Skeletal muscle tissue (tissue), 3 donors: ENCODE measurements at regions not wholly inside any gene's neighbourhood (a gene's known extent, or its start where the extent isn't known, plus 50 kb on each side); places are given as distances from the start of the nearest gene placed in this dataset.

Source experiments
- H3K27ac ChIP-seq: one replicate; pipeline ENCODE4 v1.7.0; 2013; ENCODE audit warnings: mild to moderate bottlenecking, low read depth, low read length, inconsistent platforms
- H3K27me3 ChIP-seq, 3 donors: one replicate each; pipeline ENCODE4 v1.7.0; 2013; ENCODE audit warnings: low read length in 3 of 3; ENCODE audit not compliant: control insufficient read depth in 3 of 3, insufficient read depth in 3 of 3
- H3K36me3 ChIP-seq, 3 donors: one replicate each; pipeline ENCODE4 v1.7.0; 2013; ENCODE audit warnings: low read length in 3 of 3; ENCODE audit not compliant: control insufficient read depth in 3 of 3, insufficient read depth in 3 of 3
- H3K4me1 ChIP-seq, 3 donors: one replicate each; pipeline ENCODE4 v1.7.0; 2013; ENCODE audit warnings: low read length in 3 of 3, mild to moderate bottlenecking in 3 of 3; ENCODE audit not compliant: control insufficient read depth in 3 of 3, insufficient read depth in 3 of 3
- H3K4me3 ChIP-seq, 3 donors: one replicate each; pipeline ENCODE4 v1.7.0; 2013; ENCODE audit warnings: low read length in 3 of 3
- H3K9ac ChIP-seq, 3 donors: one replicate each; pipeline ENCODE4 v1.7.0; 2013; ENCODE audit warnings: low read length in 3 of 3, mild to moderate bottlenecking in 3 of 3, moderate library complexity in 2 of 3, low read depth in 1 of 3
- H3K9me3 ChIP-seq, 3 donors: one replicate each; pipeline ENCODE4 v1.7.0; 2013; ENCODE audit warnings: low read length in 3 of 3; ENCODE audit not compliant: control insufficient read depth in 3 of 3
- donor health status: Osteomylitis.

- Histone ChIP-seq H3K27ac (no peak overlapping the region), H3K4me1 (no peaks in the 10 kb centered on the region), H3K4me3 (no peak overlapping the region), H3K9me3 (no peaks in the 10 kb centered on the region), H3K9ac (no peak overlapping the region), H3K27me3 (no peaks in the 10 kb centered on the region), H3K36me3 (no peaks in the 10 kb centered on the region)
These were observed 131.6 kb upstream of the SCN7A start for GRCh38 chr2:166625670-166626069.

DNA sequence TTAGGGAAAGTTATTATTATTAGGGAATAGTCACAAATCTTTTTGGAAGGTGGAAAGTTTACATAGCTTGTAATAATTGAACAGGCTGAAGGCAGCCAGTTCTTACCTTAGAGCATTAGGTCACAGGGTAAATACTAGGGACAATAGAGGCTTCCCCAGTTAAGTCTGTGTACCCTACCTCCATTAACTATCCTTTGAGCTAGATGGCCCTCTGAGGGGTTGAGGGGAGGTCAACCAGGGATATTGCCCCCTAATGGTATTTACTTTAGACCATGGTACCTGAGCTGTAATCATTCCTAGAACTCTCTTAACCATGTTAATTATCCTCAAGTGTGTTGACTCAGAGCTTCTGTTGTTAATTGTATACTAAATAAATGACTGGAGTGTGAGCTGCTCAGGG is 120.5 kb upstream of the SCN7A start:
- Histone ChIP-seq H3K27me3 (no peaks in the 10 kb centered on the region), H3K9me3 (peaks cover 0 to 5% (median 0%) of the 10 kb centered on the region in 3 donors), H3K36me3 (no peaks in the 10 kb centered on the region), H3K4me3 (no peak overlapping the region), H3K4me1 (no peaks in the 10 kb centered on the region), H3K27ac (no peak overlapping the region), H3K9ac (no peak overlapping the region)

- Histone ChIP-seq H3K27me3 (no peaks in the 10 kb centered on the region), H3K9ac (no peak overlapping the region)
These were observed 120.0 kb upstream of the SCN7A start for GRCh38 chr2:166614029-166614428.

GRCh38 chr2:166613226-166613625 is 119.2 kb upstream of the SCN7A start:
- Histone ChIP-seq H3K4me3 (no peak overlapping the region), H3K27me3 (no peaks in the 10 kb centered on the region), H3K9me3 (peaks cover 0 to 5% (median 0%) of the 10 kb centered on the region in 3 donors), H3K4me1 (no peaks in the 10 kb centered on the region), H3K9ac (no peak overlapping the region), H3K27ac (no peak overlapping the region), H3K36me3 (no peaks in the 10 kb centered on the region)

More at GRCh38 chr2:166614029-166614428, 120.0 kb upstream of the SCN7A start:
- Histone ChIP-seq H3K36me3 (no peaks in the 10 kb centered on the region), H3K4me1 (no peaks in the 10 kb centered on the region), H3K27ac (no peak overlapping the region), H3K4me3 (no peak overlapping the region), H3K9me3 (peaks cover 0 to 5% (median 0%) of the 10 kb centered on the region in 3 donors)

DNA sequence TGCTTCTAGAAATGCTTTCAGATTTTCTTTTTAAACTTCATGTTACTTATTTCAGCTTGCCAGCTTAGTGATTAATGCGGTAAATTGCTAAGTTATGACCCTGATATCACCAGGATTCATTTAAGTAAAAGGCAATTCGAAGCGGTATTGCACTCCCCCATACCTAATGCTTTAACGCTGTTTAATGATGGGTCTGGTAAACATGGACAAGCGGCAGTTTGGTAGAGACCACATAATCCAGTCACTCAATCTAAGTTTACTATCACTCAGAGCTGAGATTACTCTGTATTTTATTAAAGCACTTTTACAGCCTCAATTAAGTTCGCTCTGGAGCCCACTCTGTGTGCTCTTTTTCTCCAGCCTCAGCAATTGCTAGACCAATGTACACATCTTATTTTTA is 118.2 kb upstream of the SCN7A start:
- Histone ChIP-seq H3K27ac (no peak overlapping the region), H3K27me3 (no peaks in the 10 kb centered on the region), H3K9me3 (peaks cover 0 to 5% (median 0%) of the 10 kb centered on the region in 3 donors), H3K36me3 (no peaks in the 10 kb centered on the region), H3K9ac (no peak overlapping the region), H3K4me3 (no peak overlapping the region), H3K4me1 (no peaks in the 10 kb centered on the region)

DNA sequence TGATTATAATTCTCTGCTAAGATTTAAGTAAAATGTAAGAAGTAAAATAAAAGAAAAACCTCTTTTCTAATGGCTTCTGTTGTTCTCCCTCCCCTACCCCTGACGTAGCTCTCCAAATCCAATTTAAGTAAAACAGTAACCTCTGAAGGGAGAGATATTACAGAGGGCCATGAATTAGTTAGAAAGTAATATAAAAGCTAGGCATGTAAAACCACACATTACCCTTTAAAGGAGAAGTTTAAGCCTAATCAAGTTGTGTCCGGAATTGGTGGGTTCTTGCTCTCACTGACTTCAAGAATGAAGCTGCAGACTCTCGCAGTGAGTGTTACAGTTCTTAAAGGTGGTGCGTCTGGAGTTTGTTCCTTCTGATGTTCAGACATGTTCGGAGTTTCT is 116.9 kb upstream of the SCN7A start:
- Histone ChIP-seq H3K9ac (no peak overlapping the region), H3K4me3 (no peak overlapping the region), H3K36me3 (no peaks in the 10 kb centered on the region), H3K4me1 (no peaks in the 10 kb centered on the region), H3K27me3 (no peaks in the 10 kb centered on the region), H3K9me3 (peaks cover 0 to 5% (median 0%) of the 10 kb centered on the region in 3 donors), H3K27ac (no peak overlapping the region)

GRCh38 chr2:166610180-166610912 is 116.3 kb upstream of the SCN7A start:
- Histone ChIP-seq H3K36me3 (no peaks in the 10 kb centered on the region), H3K4me1 (no peaks in the 10 kb centered on the region), H3K27ac (no peak overlapping the region), H3K27me3 (no peaks in the 10 kb centered on the region), H3K4me3 (peak overlapping the region in 2 of 3 donors; percentile 2 to 41), H3K9ac (no peak overlapping the region), H3K9me3 (peaks cover 0 to 5% (median 0%) of the 10 kb centered on the region in 3 donors)

- Histone ChIP-seq H3K36me3 (no peaks in the 10 kb centered on the region), H3K9me3 (peaks cover 0 to 5% (median 0%) of the 10 kb centered on the region in 3 donors), H3K27ac (no peak overlapping the region), H3K27me3 (no peaks in the 10 kb centered on the region), H3K4me3 (no peak overlapping the region), H3K9ac (no peak overlapping the region), H3K4me1 (no peaks in the 10 kb centered on the region)
These were observed 115.3 kb upstream of the SCN7A start for GRCh38 chr2:166609183-166609959.

DNA sequence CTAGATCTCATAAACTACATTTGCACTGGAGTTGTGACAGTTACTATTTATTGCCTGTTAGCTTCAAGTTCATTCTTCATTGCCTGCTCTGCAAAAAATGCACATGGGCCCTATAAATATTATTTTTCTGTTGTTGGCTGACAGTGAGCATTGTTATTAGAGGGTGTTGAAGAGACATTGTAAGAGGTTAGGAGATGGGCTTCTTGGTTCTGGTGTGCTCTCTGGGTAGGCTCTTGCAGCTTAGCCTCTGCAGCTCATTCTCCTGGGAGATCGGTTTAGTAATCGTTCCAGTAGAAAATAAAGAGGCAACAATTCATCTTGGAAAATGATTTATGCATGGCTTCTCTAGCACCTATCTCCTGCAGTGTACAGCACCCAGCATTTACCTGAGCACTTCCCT is 113.8 kb upstream of the SCN7A start:
- no peaks in the 10 kb centered on the region for H3K27me3 ChIP-seq
- H3K9ac ChIP-seq = no peak overlapping the region
- no peaks in the 10 kb centered on the region for H3K4me1 ChIP-seq
- H3K36me3 ChIP-seq = no peaks in the 10 kb centered on the region
- no peak overlapping the region for H3K4me3 ChIP-seq
- no peak overlapping the region for H3K27ac ChIP-seq
- peaks cover 0 to 5% (median 0%) of the 10 kb centered on the region in 3 donors for H3K9me3 ChIP-seq

- no peaks in the 10 kb centered on the region for H3K36me3 ChIP-seq
- H3K4me1 ChIP-seq = no peaks in the 10 kb centered on the region
- no peak overlapping the region for H3K27ac ChIP-seq
- no peak overlapping the region for H3K4me3 ChIP-seq
- no peak overlapping the region for H3K9ac ChIP-seq
- peaks cover 0 to 2% (median 0%) of the 10 kb centered on the region in 3 donors for H3K9me3 ChIP-seq
- H3K27me3 ChIP-seq = no peaks in the 10 kb centered on the region
These were observed 99.4 kb upstream of the SCN7A start for GRCh38 chr2:166593403-166593802.
